NCI-H1105 (cell line): ENCODE measurements at regions not wholly inside any gene's neighbourhood (a gene's known extent, or its start where the extent isn't known, plus 50 kb on each side); places are given as distances from the start of the nearest gene placed in this dataset.
"Not testable (repeated sequence)": the region's sequence is repeated elsewhere in the genome, so short reads cannot be mapped to it uniquely, and the experiment has no call there.

Experiments
- DNase-seq: peaks from one replicate; lab custom pipeline; 2025; lab: John Stamatoyannopoulos, UW

DNA sequence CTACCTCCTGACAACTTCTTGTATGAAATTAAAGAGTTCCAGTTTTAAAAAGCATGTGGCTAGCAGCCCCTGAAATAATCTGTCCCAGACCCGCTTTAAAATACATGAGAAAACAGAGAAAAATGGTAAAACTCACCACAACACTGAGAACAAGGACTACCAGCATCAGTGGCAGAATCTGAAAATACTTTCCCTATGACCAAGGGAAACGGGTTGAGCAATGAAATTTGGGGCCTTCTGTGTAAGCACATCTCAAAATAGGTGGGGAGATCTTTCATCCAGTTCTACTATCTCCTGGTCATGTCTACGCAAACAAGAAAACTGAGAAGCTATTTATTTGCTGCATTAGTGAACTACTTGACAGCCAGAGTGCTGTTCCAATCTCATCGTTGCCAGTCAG is 172.3 kb downstream of the LNPK start:
- no peak for DNase-seq

DNA sequence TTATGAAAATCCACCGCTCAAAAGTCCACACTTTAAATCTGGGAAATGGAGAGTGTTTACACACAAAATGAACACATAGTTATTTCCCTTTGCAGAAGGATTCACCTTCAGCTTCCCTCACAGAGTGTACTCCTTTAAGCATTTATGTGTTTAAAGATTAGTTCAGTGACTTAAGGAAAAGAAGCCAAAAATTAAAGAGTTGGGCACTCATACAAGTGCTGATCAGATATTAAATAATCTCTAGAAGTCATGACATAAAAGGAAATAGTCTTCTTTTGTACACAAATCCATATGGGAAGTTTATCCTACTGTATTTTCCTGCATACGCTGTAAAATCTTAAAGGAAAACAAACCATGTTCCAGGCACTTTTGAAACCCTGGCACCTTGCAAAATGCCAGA is 174.2 kb downstream of the LNPK start:
- no peak for DNase-seq

DNA sequence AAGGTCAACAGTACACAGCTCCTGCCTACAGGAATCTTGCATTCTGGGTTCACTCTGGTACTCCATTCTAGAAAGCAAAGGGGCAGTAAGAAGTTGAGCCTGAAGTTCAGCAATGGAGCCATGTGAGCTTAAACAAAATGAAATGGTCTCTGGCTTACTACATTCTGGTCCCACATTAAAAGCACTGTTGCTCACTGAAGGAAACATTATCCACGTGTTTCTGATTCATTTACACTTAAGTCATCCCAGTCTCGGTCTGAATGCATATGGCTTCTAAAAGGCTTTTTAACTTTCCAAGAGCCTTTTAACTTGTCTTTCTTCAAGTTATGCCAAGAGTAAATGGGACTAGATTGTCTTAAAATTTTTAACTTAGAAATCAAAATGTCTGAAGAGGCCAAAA is 177.8 kb downstream of the LNPK start:
- DNase-seq = no peak

DNA sequence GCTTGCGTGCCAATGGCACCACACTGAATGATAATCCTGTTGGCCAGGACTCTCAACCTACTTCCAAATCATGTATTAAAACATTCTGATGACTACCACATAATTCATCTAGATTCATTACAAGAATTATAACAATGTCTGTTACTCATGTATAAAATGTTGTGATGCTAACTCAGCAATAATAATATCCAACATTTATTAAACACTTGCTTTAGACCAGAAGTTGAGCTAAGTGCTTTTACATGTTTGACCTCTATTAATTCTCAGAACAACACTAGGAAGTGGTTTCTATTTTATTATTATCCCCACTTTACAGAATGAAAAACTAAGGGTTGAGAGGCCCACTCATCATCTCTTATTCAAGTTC is 178.4 kb downstream of the LNPK start:
- DNase-seq = no peak

DNA sequence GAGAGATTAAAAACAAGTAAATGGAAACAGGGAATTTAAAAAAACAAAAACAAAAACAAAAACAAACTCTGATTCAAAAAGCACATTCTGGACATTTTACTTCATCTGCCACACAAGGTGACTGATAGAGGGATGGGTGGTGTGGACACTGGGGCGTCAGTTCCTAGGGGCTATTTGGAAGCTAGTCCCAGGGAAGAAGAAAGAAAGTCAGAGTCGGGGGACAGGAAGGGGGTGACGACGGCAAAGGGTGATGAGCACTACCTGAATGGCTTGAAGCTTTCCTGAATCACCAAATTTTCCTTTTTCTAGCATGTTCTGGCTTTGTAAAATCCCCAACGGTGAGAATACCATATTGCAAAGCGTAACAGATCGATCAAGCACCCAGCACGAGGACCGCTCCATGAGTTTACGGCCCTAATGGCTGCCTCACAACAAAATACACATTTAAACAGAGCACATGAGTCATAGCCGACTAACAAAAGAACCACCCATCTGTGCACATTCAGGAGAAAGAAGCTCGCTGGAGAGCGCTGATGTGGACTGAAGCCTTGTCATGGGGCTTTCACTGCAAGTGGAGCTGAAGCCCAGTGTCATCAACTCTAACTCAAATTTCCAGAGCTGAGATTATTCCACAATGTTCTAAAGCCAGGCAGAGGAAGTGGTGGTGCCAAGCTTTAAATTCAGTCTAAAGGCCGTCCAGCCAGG is 178.9 kb downstream of the LNPK start:
- no peak for DNase-seq

DNA sequence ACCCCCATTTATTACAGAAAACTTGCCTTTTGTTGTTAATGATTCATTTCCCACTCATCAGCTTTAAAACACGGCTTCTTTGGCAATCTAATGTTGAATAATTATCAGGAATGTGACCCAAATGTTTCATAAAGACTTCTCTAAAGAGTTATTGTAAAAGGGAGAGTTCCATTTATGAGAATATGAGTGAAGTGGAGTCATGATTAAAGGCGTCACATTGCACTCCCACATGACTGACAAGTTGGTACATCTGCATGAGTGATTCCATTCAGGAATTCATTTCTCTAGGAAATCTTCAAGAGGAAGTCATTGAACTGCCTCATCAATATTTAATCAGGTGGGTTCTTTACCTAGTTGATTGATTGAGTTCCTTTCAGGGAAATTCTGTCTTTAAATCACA is 184.8 kb downstream of the LNPK start:
- DNase-seq = no peak

DNA sequence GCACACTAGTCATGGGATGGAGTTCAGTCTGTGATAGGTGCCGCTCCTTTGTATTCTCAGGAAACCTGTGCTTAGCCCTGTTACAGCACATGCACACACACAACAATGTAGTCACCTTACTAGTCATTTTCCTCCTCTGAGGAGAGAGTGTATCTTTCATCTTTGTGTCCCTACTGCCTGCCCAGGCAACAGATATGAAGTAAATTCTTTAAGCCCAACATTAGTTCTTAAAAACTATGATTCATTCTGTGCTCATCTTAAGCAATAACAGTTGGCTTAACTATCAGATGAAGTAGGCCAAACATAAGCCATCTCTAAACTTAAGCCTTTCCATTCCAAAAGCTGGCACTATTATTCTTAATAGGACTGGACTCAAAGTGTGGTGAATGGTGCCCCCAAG is 186.5 kb downstream of the LNPK start:
- no peak for DNase-seq

GRCh38 chr2:175811971-175812370 is 190.1 kb downstream of the LNPK start:
- DNase-seq = no peak

- no peak for DNase-seq
Measured at GRCh38 chr2:175808858-175809257, 193.2 kb downstream of the LNPK start.

DNA sequence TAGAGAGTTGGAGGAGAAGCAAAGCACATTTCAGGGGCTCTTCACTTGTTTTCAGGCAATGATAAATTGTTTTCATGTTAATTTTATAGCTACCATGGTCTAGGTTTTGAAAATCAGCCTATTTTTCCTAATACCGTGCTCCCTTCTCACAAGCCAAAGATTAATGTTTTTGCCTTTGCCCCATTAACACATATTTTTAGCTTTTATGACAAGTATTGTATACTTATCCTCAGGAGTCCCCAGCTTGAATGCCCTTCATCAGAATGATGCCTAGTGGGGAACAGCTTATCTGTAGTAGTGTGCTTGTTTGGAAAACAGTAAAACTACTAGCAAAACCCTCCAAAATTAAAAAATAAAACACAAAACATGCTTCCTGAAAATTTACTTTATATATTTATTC is 194.0 kb downstream of the LNPK start:
- DNase-seq = no peak

GRCh38 chr2:175807031-175807873 is 194.8 kb downstream of the LNPK start:
- DNase-seq = no peak

DNA sequence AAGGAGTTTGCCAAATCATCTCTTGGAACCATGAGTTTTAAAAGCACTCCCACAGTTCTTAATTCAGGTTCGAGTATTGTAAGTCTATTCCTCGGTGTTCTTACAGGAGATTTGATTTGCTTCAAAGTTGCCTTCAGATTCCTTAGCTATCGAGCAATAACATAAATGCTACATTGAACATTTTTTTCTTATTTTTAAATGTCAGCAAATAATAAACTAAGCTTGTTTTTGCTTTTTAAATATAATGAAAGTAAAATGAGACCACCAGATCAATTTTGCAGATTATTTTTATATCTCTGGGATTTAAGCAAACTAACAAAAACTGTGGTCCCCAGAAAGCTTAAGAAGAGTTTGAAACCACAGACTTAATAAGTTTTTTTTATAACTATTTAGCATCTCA is 195.5 kb downstream of the LNPK start:
- no peak for DNase-seq

DNA sequence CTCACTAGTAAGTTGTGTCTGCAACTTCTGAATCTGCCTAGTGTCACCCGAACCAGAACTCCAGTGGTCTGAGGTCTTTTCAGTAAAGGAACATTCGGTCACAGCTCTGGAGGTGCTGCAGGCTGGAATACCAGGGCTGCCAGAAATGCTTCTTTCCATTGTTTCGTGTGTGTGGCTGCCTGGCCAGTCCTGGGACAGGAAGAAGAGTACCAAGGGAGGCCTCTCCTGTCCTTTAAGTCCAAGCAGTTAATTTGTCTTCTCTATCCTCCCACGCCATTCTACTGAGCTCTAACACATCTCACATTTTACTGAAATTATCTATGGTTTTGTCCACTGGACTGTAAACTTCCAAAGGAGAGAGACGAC is 196.0 kb downstream of the LNPK start:
- no peak for DNase-seq

GRCh38 chr2:175805442-175806124 is 196.5 kb downstream of the LNPK start:
- DNase-seq = no peak

- no peak for DNase-seq
Measured at GRCh38 chr2:175804122-175804521, 197.9 kb downstream of the LNPK start.

- DNase-seq = not testable (repeated sequence)
Measured at GRCh38 chr2:175796422-175796821, 205.6 kb downstream of the LNPK start.

DNA sequence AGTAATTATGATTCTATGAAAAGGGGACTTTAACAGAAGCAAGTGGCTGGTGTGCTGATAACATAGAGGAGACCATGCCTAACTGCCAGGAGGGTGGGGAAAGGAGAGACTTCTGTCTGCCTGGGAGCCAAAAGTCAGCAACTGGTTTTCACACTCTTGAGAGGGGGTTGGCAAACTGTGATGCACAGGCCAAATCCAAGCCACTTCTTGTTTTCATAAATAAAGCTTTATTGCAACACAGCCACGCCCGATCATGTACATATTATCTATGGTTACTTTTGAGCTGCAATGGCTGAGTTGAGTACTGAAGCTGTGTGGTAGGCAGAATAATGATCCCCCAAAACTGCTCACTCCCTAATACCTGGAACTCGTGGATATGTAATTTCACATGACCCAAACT is 208.4 kb downstream of the LNPK start:
- DNase-seq = no peak

GRCh38 chr2:175792881-175793280 is 209.2 kb downstream of the LNPK start:
- no peak for DNase-seq

DNA sequence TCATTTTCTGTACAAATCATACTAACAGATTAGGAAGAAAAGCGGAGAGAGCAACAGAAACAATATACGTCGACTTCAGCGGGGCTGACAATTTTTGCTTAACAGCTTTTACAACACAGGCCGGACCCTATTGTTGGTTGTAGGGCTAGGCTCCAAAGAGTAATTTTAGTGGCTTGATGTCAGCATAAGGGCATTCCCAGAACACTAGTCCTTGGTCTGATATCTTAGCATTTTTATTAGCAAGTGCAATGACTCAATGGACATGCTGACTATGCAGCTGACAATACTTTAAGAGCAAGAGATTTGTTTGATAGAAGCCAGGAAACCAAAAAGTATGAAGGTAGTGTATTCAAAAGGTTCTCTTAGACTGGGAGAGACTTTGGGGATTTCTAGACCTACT is 209.9 kb downstream of the LNPK start:
- DNase-seq = no peak

DNA sequence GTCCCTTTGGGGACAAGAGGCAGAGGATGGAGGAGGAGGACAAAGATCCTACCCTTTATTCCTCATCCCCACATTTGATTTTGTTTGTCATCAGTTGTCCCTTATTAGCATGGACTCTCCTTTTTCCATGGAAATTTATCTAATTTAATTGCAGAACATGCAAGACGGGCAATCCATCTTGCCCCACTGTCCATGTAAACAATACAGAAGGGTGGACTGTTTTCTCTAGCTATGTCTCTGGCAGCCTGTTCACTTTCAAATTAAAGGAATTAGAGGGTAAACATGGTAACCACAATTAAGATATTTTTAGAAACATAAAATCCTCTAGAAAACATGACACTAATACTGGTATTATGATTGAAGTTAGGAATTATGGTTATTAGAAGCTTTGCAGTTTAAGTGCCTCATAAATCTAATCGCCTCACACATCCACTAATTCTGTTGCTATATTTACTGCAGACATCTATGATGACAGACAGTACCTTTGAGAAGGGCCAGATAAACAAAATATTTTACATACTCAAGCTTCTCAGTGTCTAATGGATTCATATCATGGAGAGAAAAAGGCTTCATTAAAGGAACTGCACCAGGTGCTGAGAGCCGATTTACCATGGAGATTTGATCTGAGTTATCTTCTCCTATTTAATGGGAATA is 215.5 kb downstream of the LNPK start:
- no peak for DNase-seq

DNA sequence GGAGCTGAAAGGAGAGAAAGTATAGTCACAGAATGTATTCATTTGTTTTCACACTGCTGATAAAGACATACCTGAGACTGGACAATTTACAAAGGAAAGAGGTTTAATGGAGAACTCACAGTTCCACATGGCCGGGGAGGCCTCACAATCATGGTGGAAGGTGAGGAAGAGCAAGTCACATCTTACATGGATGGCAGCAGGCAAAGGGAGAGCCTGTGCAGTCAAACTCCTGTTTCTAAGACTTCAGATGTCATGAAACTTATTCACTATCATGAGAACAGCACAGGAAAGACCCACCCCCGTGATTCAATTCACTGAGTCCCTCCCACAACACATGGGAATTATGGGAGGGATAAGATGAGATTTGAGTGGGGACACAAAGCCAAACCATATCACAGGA is 224.7 kb downstream of the LNPK start:
- DNase-seq = not testable (repeated sequence)

DNA sequence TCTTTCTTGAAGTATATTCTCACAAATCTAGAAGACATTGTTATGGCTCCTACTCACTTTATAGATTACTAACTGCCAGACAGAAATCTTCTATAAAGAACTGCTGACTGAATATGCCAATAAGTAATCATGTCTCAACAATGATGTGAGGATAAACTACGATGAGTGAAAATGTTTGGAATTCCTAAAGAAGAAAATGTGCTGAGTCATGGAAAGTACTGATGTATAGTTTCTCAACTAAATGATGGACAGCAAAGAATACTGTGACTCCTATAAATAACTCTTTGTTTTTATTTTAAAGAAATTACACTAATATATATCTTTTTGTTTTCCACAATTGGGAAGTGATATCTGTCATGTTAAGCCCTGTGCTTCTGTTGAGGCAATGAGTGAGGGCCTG is 232.9 kb downstream of the LNPK start:
- DNase-seq = no peak

- DNase-seq = no peak
Measured at GRCh38 chr2:175766880-175767279, 235.2 kb downstream of the LNPK start.
